ENCODE measurements at regions not wholly inside any gene's neighbourhood (a gene's known extent, or its start where the extent isn't known, plus 50 kb on each side); places are given as distances from the start of the nearest gene placed in this dataset.

DNA sequence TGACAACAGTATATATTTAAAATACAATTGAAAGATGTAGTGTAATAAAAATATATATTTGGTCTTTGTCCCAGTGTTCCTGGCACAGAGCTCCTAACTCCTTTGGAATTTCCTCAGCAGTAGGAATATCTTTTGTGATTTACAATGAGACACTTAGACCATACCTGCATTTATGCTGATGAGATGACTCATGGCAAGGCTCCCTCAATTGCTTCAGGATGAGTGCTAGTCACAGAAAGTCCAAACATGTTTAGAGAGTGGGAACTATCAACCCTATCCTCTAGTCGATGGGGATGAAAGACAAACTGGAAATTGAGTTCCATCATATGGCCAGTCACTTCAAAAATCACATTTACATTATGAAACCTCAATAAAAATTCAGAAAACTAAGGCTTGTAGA is 588.3 kb upstream of the LMCD1 start:
- DNase-seq (ENCODE audit: low read depth) = no peak

DNA sequence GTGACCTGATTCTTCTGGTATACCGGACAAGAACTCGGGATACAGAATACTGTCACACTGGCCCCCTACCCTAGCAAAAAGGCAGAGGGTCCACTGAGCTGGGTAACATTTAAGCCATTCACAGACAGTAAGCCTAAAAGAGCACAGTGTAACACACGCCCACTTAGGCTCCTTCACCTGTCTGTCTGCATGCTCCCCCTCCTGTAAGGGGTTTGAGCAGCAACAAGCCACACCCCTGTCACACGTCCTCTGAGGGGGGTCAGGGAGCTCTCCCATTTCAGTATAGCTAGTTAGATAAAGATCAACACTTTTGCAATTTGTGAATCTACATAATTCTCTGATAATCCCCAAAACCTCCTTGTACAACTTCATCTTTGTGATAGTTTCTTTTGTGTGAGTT is 586.3 kb upstream of the LMCD1 start:
- no peak for DNase-seq (ENCODE audit: low read depth)

DNA sequence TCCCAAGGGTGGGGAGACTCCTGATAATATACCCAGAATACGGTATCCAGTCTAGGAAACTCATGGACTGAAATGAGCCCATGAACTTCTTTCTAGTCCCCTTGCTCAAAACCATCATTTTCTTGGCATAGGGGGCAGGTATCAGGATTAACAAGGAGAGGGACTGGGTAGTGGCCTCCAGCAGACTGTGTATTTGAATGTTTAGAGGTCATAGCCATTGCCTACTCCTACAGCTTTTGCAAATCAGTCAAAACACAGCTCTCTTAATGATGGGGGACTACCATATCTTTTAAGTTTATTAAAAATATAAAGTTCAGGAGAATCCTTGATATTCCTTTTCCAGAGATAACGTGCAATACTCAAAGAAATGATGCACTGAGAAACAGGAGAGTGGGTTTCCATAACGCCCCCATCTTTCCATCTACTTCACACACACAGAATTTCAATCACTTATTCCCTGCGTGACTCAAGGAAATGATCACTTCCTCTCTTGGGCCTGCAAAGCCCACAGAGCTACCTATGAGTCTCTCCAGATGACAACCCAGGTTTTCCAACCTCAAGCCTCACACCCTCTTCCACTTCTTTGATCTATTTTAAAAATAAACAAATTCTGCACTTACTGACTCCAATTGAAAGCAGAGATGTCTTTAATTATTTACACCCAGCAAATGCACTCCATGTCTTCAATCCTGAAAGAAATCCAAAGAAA is 584.0 kb upstream of the LMCD1 start:
- no peak for DNase-seq (ENCODE audit: low read depth)

DNA sequence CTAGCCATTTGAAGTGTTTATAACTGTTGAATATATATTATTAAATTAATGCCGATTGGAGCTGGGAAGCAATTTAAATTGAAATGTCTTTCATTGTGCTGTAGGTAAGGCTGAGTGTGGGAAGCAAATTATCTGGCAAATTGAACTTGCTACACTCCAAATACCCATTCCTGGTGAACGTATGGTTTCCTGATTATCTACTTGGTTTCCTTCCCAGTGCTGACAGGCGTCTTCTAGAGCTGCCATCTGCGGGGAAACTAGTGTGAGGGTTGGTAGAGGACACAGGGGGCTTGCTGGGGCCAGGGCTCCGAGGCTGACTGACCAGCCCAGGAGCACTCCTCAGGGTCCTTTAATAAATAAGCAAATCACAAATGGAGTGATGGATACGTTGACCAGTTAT is 581.4 kb upstream of the LMCD1 start:
- no peak for DNase-seq (ENCODE audit: low read depth)

DNA sequence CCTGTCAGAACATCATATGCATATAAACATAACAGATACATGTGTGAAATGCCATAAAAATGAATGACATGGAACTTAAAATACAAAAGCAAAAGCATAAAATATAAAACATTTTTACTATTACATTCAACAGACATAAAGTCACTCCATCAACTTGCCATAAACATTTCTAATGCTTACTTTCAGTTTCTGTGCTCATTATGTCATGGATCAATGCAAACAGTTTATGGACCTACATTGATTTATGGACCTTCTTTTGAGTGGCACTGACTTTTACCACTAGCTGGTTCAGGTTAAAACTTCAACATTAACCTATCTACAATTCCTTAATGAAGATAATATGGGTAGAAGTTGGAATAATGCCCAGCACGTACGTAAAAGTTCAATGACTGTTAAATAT is 577.4 kb upstream of the LMCD1 start:
- DNase-seq (ENCODE audit: low read depth) = no peak

DNA sequence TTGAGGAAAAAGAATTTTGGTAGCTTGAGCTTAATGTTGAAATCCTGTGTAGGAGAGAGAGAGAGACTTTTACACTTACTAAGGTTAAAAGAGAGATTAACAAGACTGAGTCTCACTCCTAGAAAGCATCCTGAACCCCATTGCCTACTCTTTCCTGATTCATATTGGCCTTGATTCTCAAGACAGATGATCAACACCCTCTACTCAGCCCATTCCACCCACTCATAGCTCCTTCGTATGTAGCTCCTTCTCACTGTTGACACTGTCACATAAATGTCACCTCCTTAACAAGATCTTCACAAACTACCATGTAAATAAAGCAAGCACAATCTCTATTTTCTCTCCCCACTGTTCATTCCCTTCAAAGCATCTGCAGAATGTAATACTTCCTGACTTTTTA is 574.6 kb upstream of the LMCD1 start:
- no peak for DNase-seq (ENCODE audit: low read depth)

DNA sequence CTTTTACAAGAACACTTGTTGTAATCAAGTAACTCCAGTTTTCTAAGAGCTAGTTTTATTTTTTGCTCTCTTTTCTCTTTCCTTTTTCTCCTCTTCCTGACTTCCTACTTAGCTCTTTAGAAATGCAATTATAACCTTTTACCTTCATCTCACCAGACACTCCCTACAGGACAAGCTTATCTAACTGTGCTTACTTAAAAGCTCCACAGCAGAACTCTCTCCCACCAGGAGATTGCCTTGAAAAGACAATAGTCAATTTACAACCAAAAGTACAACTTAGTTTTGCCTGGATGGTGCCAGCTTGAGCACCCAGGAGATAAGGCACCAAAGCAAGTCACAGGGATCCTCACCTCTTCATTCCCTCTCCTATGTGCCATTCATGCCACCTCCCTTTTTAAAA is 573.8 kb upstream of the LMCD1 start:
- DNase-seq (ENCODE audit: low read depth) = no peak

DNA sequence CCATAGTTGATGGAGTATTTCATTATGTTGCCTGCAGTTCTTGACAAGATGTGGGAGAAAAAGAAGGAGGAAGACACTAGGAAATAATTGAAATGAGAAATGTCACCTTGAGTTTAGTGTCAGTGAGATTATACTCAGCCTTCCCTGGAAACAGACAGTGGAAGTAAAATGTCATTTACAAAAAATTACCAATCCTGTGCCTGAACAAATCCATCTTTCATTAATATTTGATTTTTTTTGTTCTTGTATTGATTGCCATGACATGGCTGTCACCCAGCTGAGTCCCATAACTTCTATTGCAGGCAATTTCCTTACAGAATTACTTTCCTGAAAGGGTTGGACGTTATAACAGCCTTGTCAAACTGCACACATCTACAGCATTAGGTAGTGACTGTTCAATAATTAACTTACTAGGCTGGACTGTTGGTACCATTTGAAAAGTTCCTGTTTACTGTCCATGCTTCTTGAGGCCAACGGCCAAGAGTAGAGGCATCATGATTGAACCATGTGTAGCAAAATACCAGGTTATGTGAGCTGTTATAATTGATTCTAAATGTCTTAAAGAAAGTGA is 572.2 kb upstream of the LMCD1 start:
- no peak for DNase-seq (ENCODE audit: low read depth)

DNA sequence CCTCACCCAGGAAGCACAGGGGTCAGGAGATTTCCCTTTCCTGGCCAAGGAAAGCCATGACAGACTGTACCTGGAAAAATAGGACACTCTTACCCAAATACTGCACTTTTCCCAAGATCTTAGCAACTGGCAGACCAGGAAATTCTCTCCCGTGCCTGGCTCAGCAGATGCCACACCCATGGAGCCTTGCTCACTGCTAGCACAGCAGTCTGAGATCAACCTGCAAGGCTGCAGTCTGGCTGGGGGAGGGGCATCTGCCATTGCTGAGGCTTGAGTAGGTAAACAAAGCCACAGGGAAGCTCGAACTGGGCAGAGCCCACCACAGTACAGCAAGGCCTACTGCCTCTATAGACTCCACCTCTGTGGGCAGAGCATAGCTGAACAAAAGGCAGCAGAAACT is 567.3 kb upstream of the LMCD1 start:
- no peak for DNase-seq (ENCODE audit: low read depth)

DNA sequence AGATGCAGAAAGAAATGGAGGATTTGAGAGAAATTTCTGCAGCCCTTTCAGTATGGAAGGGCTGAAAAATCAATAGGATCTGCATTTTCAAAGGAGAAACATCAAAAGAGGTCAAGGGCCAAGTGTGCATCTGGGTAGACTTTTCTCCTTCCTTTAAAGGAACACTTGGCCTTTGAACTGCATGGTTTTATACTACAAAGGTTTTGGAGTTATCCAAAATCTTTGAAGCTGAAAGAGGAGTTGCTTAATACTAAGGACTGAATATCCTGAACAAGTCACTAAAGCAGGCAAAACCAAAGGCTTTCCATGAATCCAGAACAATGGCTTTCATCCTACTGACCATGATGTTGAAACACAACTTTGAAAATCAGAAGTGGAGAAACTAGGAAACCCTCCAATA is 553.7 kb upstream of the LMCD1 start:
- DNase-seq (ENCODE audit: low read depth) = no peak

DNA sequence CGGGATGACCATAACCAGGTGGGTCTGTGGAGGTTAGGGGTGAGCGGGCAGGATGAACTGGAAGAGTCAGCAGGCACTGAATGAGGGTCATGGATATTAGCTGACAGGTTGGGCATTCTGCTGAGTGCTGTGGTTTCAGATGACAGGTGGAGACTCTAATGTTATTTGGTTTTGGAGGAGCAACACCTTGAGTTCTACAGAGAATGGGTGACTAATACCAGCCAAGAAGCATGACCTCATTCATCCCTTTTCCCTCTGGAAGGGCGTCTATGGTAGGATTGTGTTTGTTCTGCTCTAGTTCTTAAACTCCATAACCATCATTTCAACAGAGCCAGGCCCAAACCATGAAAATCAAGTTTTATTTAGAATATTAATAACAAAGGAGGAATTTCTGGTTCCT is 550.7 kb upstream of the LMCD1 start:
- DNase-seq (ENCODE audit: low read depth) = no peak

DNA sequence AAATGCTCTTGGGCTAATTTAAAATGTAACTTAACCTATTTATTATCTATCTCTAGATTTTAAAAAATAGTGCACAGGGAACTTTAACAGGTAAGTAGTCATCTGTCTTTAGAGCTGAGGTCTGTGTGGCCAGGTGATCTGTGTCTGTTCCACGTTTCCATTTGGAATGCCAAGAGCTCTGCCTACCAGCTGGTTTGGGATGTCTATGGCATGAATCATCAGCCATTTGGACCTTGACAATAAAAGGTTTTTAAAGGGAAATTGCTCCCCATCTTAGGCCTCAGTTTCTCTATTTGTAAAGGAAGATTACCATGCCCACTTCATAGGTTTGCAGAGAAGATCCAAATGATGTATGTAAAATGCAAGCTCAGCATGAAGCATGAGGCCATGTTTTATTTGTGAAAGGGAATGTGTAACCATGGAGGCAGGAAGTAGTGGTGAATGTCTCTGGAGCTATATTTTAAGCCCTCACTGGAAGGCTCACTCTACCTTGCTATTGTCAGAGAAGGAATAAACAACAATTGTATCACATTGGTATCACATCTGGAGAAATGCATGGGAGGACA is 548.1 kb upstream of the LMCD1 start:
- no peak for DNase-seq (ENCODE audit: low read depth)

DNA sequence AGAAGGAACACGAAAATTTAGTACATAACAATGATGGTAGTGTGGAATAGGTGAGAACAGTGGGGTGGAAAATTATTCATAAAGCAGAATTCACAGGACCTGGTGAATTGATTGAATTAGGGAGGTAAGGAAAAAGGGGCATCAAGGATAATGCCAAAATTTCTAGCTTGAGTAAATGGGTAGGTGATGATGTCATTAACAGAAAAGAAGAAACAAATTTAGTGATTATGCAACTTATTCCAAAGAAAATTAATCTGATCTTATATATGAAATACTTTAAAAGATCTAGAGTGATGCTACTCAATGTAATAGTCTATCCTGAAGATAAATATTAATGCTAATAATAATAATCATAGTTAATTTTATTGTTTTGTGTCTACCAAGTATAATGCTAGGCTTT is 544.6 kb upstream of the LMCD1 start:
- no peak for DNase-seq (ENCODE audit: low read depth)

DNA sequence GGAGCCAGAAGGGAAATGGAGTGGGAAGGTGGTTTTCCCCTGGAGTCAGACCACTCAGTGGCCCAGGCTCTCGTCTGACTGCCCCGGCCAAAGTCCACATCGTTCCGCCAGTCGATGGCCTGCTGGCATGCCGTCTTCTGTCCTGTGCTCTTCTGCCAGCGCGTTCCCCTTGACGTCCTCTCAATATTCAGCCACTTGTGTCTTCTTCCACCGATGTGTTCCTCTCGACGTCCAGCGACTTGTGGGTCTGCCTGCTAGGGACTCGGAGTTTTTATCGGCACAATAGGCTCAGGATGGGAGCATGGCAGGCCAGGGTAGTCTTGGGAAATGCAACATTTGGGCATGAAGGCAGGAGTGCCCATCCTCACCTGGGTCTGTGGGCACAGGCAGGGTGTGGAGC is 542.5 kb upstream of the LMCD1 start:
- DNase-seq (ENCODE audit: low read depth) = no peak

DNA sequence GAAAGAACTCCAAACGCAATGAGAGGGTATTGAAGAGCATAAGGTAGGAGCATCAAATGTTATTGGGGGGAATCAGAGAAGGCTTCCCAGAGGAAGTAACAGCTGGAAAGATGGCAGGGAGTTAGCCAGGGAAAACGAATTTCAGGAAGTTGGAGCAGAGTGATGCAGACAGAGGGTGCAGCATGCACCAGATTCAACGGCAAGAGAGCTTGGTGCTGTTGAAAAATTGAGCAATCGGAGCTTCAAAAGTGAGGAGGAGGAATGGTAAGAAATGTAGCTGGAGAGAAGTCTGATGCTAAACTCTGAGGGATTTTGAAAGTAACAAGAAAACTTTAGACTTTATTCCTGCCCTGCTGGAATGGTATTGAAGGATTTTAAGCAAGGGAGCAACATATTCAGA is 541.0 kb upstream of the LMCD1 start:
- no peak for DNase-seq (ENCODE audit: low read depth)

DNA sequence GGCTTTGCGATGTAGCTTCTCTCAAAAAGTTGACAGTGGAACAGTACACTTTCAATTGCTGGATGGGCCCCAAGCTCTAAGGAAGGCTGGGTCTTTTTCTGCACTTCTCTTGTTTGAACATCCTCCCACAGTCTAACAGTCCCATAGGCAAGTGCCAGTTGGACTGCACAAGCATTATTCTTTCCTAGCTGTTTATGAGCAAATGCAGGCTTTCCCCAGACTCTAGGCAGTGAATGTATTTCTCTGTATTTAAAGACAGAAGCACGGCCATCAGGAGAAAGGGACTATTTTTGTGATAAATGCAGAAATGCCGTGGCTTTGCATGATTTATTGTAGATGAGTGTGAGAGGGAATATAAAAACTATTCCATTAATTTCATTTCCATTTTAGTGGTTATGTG is 539.3 kb upstream of the LMCD1 start:
- DNase-seq (ENCODE audit: low read depth) = peak; percentile 9

DNA sequence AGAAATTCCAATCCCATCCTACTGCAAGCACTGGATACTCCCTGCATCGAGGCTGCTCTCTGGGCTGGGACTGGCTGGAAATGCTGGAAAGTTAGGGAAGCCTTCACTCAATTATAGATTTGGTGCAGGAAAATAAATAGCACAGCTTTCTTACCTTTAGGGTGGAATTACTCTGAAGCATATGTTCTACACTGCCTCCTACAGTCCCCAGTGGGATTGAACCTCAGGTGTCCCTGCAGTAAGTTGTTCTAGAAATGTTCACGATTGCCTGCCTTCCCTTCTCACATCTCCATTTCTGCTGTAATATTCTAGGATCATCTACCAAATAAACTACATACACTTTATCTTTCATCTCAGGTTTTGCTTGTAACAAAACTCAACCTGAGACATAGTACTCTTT is 536.7 kb upstream of the LMCD1 start:
- no peak for DNase-seq (ENCODE audit: low read depth)

DNA sequence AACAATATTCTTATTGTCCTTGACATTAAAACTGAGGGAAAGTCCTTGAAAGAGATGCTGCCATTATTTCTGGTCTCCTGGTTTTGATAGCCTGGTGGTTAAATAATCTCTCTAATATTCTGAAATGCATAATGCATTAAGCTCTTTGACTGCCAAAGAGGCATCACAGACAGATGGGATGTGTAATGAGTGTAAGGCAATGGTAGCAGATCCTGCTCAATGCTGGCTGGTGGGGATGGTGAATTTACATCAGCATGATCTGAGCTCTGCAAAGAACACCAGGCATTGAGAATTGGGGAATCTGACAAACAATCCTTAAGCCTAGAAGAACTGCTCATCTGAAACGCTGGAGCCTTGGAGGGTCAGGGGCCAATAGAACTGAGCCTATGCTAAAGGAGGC is 528.6 kb upstream of the LMCD1 start:
- DNase-seq (ENCODE audit: low read depth) = no peak

DNA sequence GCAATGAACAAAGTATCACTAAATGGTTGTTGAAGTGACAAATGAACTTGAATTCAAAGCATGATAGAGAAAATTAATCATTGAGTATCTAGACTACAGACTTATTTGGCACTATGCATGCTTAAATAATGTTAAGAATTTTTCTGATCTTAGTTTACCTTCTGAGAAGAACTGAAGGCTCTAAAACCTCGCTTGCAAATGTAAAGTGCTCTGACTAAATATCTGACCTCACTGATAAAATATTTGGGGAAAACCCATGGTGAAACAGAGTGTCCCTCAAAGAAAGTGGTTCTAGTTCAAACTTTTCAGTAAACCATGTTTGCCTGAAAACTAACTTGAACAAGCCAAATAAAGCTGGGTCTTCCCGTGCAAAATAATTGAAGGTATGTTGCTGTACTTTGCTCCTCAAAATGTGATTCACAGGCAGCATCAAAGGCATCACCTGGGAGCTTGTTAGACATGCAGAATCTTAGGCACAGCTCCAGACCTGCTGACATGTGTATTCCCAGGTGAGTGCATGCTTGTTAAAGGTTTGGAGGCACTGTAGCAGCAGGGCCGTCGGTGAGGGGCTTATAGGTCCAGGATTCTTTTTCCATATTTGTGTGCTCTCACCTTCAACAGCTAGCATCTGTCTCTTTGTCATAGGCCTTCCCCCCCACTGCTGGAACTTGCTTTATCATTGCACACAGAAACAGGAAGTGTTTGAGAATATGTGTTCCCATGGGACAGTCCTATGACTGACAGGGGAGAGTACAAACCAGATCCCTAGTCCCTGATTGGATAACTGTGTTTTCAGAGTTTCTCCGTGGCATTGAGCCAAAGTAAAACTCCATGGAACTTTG is 524.2 kb upstream of the LMCD1 start:
- no peak for DNase-seq (ENCODE audit: low read depth)

DNA sequence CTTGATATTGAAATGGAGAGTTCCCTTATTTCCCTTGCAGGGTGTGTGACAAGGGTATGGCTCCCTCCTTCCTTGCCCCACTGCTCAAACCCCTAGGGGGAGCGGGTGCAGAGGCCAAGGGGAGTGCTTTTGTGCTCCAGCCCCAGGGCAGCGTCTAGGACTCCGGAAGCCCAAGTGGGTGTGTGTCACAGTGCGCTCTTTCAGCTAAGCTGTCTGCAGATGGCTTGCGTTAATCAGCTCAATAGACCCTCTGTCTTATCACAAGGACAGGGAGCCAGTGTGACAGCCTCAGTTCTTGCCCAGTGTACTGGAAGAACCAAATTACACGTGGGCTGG is 523.6 kb upstream of the LMCD1 start:
- DNase-seq (ENCODE audit: low read depth) = no peak

DNA sequence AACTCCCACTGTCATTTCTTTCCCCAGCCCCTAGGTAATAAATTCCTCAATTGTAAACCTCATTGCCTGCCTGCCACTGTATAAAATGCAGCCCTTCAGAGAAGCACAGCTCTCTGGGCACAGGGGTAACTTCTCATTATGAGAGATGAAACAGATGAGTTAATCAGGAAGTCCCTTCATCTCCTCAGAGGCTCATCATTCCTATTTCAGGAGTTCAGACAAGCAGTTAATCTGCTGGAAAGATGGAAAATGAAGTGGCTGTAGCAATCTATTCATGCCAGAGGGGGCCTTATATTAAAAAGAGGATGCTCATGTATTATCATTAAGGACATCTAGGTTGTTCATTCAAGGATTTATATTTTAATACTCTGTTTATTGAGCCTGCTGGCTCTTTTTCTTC is 519.5 kb upstream of the LMCD1 start:
- DNase-seq (ENCODE audit: low read depth) = no peak

DNA sequence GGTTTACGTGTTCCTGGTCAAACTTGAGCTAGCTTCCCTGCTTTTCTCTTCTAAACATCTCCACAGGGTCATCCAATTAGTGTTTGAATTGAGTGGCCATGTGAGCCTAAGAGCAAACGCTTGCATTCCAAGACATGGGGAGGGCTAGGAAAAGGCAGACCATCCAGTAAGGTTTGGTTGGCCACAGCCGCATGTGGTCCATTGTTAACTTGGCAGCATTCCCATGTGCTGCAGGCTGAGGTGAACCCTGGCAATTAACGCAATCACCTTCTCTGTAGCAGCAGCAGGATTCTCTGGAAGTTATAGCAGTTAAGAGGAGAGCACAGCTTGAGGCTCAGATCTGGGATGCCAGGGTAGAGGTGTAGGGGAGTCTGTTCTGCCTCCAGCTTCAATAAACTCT is 502.2 kb upstream of the LMCD1 start:
- DNase-seq (ENCODE audit: low read depth) = no peak

DNA sequence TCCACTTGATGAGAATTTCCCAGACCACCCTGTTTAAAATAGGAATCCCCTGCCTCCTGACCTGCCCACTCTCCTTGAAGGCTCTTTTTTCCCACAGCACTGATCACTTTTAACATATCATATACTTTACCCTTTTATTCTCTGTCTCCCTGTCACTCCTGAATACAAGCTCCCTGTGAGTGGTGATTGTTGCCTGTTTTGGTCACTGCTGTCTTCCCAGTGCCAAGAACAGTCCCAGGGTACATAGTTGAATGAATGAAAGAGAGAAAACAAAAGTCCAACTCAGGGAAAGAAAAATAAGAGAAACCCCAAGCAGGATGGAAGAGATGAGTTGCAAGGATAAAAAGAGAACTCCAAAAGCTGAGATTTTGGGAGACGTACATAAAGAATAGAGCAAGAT is 500.3 kb upstream of the LMCD1 start:
- no peak for DNase-seq (ENCODE audit: low read depth)
